Epithelial cell of esophagus (primary cell): ENCODE measurements at regions not wholly inside any gene's neighbourhood (a gene's known extent, or its start where the extent isn't known, plus 50 kb on each side); places are given as distances from the start of the nearest gene placed in this dataset.

Experiments used
- DNase-seq: peaks from one replicate; pipeline ENCODE4 v3.0.0; 2010; ENCODE audit warnings: low read depth
- H3K4me3 ChIP-seq: 2 replicates; pipeline ENCODE4 v1.5.1; 2011; ENCODE audit warnings: mild to moderate bottlenecking, low read length, control low read depth
- CTCF ChIP-seq: IDR thresholded peaks from 2 replicates; pipeline ENCODE4 v1.5.1; 2011; ENCODE audit warnings: low read depth, mild to moderate bottlenecking, low read length, control low read depth, inconsistent platforms; ENCODE audit not compliant: insufficient read depth; ENCODE audit errors: missing control alignments

- H3K4me3 ChIP-seq = no peak overlapping the region
- TF ChIP-seq CTCF = no peak
- no peak for DNase-seq
Measured at GRCh38 chr13:30816736-30817135, 81.4 kb downstream of the ALOX5AP start.

GRCh38 chr13:30818323-30818960 lies 83.1 kb downstream of the ALOX5AP start:
- H3K4me3 ChIP-seq = no peak overlapping the region
- peak; percentile 91 for DNase-seq
- no peak for TF ChIP-seq CTCF

GRCh38 chr13:30819136-30819888 lies 84.0 kb downstream of the ALOX5AP start:
- no peak for TF ChIP-seq CTCF

GRCh38 chr13:30821421-30821820 lies 84.7 kb upstream of the MEDAG start:
- H3K4me3 ChIP-seq = no peak overlapping the region
- TF ChIP-seq CTCF = no peak
- peak; percentile 66 for DNase-seq

More at GRCh38 chr13:30819136-30819888, 84.0 kb downstream of the ALOX5AP start:
- H3K4me3 ChIP-seq = no peak overlapping the region
- DNase-seq = peak; percentile 45

GRCh38 chr13:30824651-30825050 lies 81.4 kb upstream of the MEDAG start:
- DNase-seq = no peak
- TF ChIP-seq CTCF = no peak
- H3K4me3 ChIP-seq = no peak overlapping the region

GRCh38 chr13:30826911-30827577 lies 79.0 kb upstream of the MEDAG start:
- no peak for DNase-seq
- H3K4me3 ChIP-seq = no peak overlapping the region
- no peak for TF ChIP-seq CTCF

GRCh38 chr13:30827578-30827925 lies 78.5 kb upstream of the MEDAG start:
- no peak for DNase-seq
- no peak for TF ChIP-seq CTCF
- no peak overlapping the region for H3K4me3 ChIP-seq
